ENCODE measurements at regions not wholly inside any gene's neighbourhood (a gene's known extent, or its start where the extent isn't known, plus 50 kb on each side); places are given as distances from the start of the nearest gene placed in this dataset.

DNA sequence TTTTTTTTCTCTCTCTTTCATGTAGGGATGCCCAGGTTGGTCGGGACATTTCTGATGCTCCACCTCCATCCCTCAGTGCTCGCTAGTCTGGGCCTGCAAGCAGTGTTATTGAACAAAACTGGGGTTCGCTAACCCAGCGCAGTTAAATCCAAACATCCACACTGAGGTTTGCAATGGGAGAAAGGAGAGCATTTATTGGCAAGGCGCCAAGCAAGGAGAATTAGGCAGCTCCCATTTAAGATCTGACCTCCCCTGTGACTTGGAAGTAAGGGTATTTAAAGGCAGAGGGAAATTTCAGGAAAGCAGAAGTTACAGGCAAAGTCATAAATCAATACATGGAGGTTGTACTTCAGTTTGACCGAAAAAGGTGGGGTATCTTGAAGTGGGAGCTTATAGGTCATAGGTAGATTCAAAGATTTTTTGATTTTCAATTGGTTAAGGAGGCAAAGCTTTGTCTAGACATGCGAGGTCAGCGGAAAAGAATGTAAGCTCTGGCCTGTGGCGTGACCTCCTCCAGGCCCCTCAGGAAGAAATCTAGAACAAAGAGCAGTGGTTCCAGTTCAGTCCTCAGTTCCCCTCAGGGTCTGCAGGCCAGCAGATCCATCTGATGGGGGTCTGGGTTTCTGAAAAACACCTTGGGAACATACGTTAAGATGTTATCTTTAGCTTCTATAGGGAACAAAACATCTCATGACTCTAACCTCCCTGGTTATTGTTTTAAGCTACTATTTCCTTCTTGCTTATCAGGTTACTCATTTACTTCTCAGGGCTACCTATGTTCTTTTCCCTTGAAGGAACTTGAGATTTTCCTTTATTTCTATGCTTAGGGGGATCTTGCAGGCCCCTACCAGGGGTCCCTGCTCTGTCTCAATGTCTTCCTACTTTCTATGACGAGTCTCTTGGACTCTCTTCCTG is 66.0 kb upstream of the KIF16B start:
- TF ChIP-seq POLR2A (IDR thresholded peaks at IDR 0.05; ENCODE audit: low read length): no peak
- TF ChIP-seq GATA1 (IDR thresholded peaks at IDR 0.05; ENCODE audit: low read depth, low read length): no peak
- no peak for DNase-seq

DNA sequence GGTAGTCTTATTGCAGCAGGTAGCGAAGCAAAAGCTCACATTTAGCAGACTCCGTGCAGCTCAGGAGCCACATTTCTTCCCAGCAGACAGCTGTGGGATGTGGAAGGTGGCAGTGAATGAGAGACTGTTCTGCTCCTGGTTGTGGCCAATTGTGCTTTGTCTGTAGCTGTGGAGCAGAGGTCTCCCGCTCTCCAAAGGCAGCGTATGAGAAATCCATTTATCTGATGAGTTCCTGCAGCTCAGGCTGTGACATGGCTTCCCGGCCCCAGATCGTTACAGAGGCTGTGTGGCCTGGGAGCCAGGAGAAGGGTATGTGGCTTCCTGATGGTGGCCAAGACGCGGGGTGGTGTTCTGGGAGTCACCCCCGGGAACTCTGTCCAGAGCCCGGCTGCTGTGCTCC is 64.5 kb upstream of the KIF16B start:
- DNase-seq: no peak
- TF ChIP-seq POLR2A (IDR thresholded peaks at IDR 0.05; ENCODE audit: low read length): no peak
- no peak for TF ChIP-seq GATA1 (IDR thresholded peaks at IDR 0.05; ENCODE audit: low read depth, low read length)

DNA sequence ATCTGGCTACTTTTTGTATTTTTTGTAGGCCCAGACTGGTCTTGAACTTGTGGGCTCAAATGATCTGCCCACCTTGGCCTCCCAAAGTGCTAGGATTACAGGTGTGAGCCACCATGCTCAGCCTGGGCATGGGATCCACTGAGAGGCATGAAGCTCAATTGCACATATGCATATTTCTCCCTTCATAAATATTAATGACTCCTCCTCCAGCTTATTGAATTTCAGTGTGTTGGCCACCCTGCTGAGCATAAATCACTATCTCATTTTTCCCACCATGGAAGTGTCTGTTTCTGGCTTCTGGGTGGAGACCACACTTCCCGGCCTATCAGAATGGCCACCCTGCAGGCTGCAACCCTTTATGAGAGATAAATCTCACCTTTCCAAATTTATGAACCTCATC is 53.6 kb upstream of the KIF16B start:
- TF ChIP-seq GATA1 (IDR thresholded peaks at IDR 0.05; ENCODE audit: low read depth, low read length) (no peak), POLR2A (IDR thresholded peaks at IDR 0.05; ENCODE audit: low read length) (no peak)

DNA sequence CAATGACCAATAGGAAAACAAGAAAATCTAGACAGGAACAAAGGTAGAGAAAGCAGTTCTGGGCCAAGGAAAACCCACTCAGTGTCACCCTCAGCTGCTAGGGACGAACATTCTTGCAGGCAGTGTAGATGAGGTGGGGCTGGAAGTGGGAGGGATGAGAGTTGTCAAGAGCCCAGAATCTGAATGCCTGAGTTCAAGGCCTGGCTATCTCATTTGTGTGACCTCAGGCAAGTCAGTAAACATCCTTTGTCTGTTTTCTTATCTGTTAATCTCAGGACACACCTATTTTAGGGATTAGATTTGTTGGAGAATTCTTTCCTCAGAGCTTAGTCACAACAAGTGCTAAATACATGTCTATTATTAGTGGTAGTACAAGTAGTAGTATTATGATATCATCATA is 50.9 kb upstream of the KIF16B start:
- DNase-seq: no peak
- no peak for TF ChIP-seq POLR2A (IDR thresholded peaks at IDR 0.05; ENCODE audit: low read length)
- no peak for TF ChIP-seq GATA1 (IDR thresholded peaks at IDR 0.05; ENCODE audit: low read depth, low read length)

More for the DNA sequence above, 53.6 kb upstream of the KIF16B start:
- no peak for DNase-seq

Measured in erythroblast (primary cell).